K562 (cell line): ENCODE measurements at regions not wholly inside any gene's neighbourhood (a gene's known extent, or its start where the extent isn't known, plus 50 kb on each side); places are given as distances from the start of the nearest gene placed in this dataset.
"Not testable (repeated sequence)": the region's sequence is repeated elsewhere in the genome, so short reads cannot be mapped to it uniquely, and the experiment has no call there.

Source experiments
- ATAC-seq: fragments of 200-7000 bp; cut with Tn5 transposase; 3 replicates; pipeline ENCODE4 v1.9.1; 2020; ENCODE audit warnings: moderate library complexity
- BruUV-seq: library from RNA; stranded (reverse); fragments of 400-500 nt; replicated peaks from 2 replicates; lab custom pipeline; 2021; lab: Mats Ljungman, UMichigan
- CTCF ChIA-PET: fragments of 300-600 bp; formaldehyde crosslinking; extraction: SDS; loops from one replicate; lab custom pipeline; 2021; ENCODE audit warnings: low intra/inter-chr PET ratio; lab: Yijun Ruan, JAX
- POLR2A ChIA-PET: fragments of 300-600, 350-650 bp; sonication (Branson Sonifier 250); formaldehyde crosslinking; extraction: SDS; loops from one replicate; lab custom pipeline; 2021; ENCODE audit warnings: antibody characterized with exemption, inconsistent platforms; lab: Yijun Ruan, JAX
- DNase-seq, 4 experiments: peaks; one replicate each; pipeline versions ENCODE4 v3.0.0 to v3.0.0-alpha.2; 2011 to 2018; ENCODE audit warnings: low spot score in 3 of 4, mixed read lengths in 3 of 4; ENCODE audit errors: extremely low read depth in 1 of 4
- FAIRE-seq: peaks from 2 replicates; lab custom pipeline; 2011; peaks lifted over from hg19 to GRCh38; lab: Jason Lieb, UNC
- H2AFZ ChIP-seq: 2 replicates; pipeline ENCODE4 v1.6.0; 2011; ENCODE audit warnings: low read depth, low read length, control low read depth, inconsistent platforms
- H3K27ac ChIP-seq: fragments of 200-600 bp; 3 replicates; pipeline ENCODE4 v1.8.0; 2011; ENCODE audit warnings: low read depth, mild to moderate bottlenecking, control low read depth, inconsistent platforms, low read length, moderate library complexity, mixed read lengths; ENCODE audit errors: extremely low read depth
- H3K27me3 ChIP-seq, 2 experiments: fragments of 300-600 bp in 1 of 2; 2 replicates in 1 of 2; 3 replicates in 1 of 2; pipeline versions ENCODE4 v1.6.0 to v1.8.0; 2011; ENCODE audit warnings: inconsistent platforms in 2 of 2, low read length in 2 of 2, mild to moderate bottlenecking in 1 of 2, mixed read lengths in 1 of 2, moderate library complexity in 1 of 2; ENCODE audit not compliant: control insufficient read depth in 2 of 2, insufficient read depth in 2 of 2
- H3K36me3 ChIP-seq: fragments of 300-600 bp; 3 replicates; pipeline ENCODE4 v1.8.0; 2011; ENCODE audit warnings: mild to moderate bottlenecking, low read length, inconsistent platforms; ENCODE audit not compliant: control insufficient read depth, insufficient read depth
- H3K4me1 ChIP-seq, 2 experiments: fragments of 200-600 bp in 1 of 2; replicated peaks in 1 of 2; 2 replicates in 1 of 2; 3 replicates in 1 of 2; pipeline versions ENCODE4 v1.5.1 to v1.8.0; 2011; ENCODE audit warnings: inconsistent platforms in 2 of 2, low read length in 2 of 2, mild to moderate bottlenecking in 1 of 2, mixed read lengths in 1 of 2, moderate library complexity in 1 of 2; ENCODE audit not compliant: control insufficient read depth in 2 of 2, insufficient read depth in 2 of 2
- H3K4me2 ChIP-seq: 2 replicates; pipeline ENCODE4 v1.6.1; 2011; ENCODE audit warnings: low read length, control low read depth, inconsistent platforms, mixed read lengths; ENCODE audit not compliant: insufficient read depth
- H3K4me3 ChIP-seq: fragments of 200-600 bp; sonication (generic), shearing (Covaris generic); 2 replicates; pipeline ENCODE4 v1.5.1; 2016; ENCODE audit warnings: control low read depth, inconsistent platforms
- H3K79me2 ChIP-seq: fragments of 200-600 bp; 3 replicates; pipeline ENCODE4 v1.8.0; 2011; ENCODE audit warnings: low read length, inconsistent platforms; ENCODE audit not compliant: control insufficient read depth, insufficient read depth
- H3K9ac ChIP-seq, 2 experiments: 2 replicates each; pipeline versions ENCODE4 v1.6.0 to v1.6.1; 2011; ENCODE audit warnings: low read depth in 2 of 2, low read length in 2 of 2, control low read depth in 1 of 2, inconsistent platforms in 1 of 2, mild to moderate bottlenecking in 1 of 2, mixed read lengths in 1 of 2; ENCODE audit not compliant: insufficient read depth in 1 of 2
- H3K9me1 ChIP-seq: one replicate; pipeline ENCODE4 v1.6.0; 2011; ENCODE audit warnings: inconsistent platforms, mild to moderate bottlenecking, low read length, moderate library complexity; ENCODE audit not compliant: control insufficient read depth, insufficient read depth
- H3K9me3 ChIP-seq: replicated peaks from 2 replicates; pipeline ENCODE4 v1.5.1; 2011; ENCODE audit warnings: low read depth, low read length, inconsistent platforms; ENCODE audit not compliant: control insufficient read depth, insufficient read depth
- H4K20me1 ChIP-seq: replicated peaks from 2 replicates; pipeline ENCODE4 v1.6.1; 2011; ENCODE audit warnings: low read length, inconsistent platforms, mixed read lengths; ENCODE audit not compliant: control insufficient read depth, insufficient read depth
- ELF1 ChIP-seq: fragments of 200-800 bp; sonication (Bioruptor generic); IDR thresholded peaks from 2 replicates; pipeline ENCODE4 v1.6.1; 2016; ENCODE audit warnings: missing genetic modification characterization, missing compliant biosample characterization
- KDM2B ChIP-seq: fragments of 250-450 bp; sonication (Bioruptor Pico); IDR thresholded peaks from 2 replicates; pipeline ENCODE4 v1.8.0; 2021; ENCODE audit warnings: mild to moderate bottlenecking, moderate library complexity
- L3MBTL2 ChIP-seq: fragments of 450-650 bp; IDR thresholded peaks from 2 replicates; pipeline ENCODE4 v1.6.1; 2016; ENCODE audit warnings: mild to moderate bottlenecking, moderate library complexity
- MGA ChIP-seq: fragments of 450-650 bp; IDR thresholded peaks from 2 replicates; pipeline ENCODE4 v1.6.1; 2016; ENCODE audit warnings: mild to moderate bottlenecking, moderate library complexity
- PHF8 ChIP-seq: fragments of 200-600 bp; sonication (generic); IDR thresholded peaks from 2 replicates; pipeline ENCODE4 v1.6.1; 2012; ENCODE audit warnings: mixed run types, mild to moderate bottlenecking, inconsistent platforms, low read length, moderate library complexity, borderline replicate concordance
- TBL1XR1 ChIP-seq, 2 experiments: IDR thresholded peaks; 2 replicates each; pipeline ENCODE4 v1.6.1; 2012; ENCODE audit warnings: improper control_type of control experiment in 2 of 2, low read length in 2 of 2, mild to moderate bottlenecking in 1 of 2
- TBP ChIP-seq: optimal IDR thresholded peaks from 2 replicates; pipeline ENCODE3; 2011; ENCODE audit warnings: low read depth, low read length, improper control_type of control experiment
- TFAP4 ChIP-seq: sonication (generic); formaldehyde crosslinking; IDR thresholded peaks from 2 replicates; pipeline ENCODE4 v1.8.0; 2022; ENCODE audit warnings: missing genetic modification reagents, mild to moderate bottlenecking, moderate library complexity, borderline replicate concordance
- WGBS: fragments of 100-300 bp; shearing (Covaris generic); methylation state at CpG from one replicate; pipeline ENCODE4 v1.1.6; 2016; ENCODE audit warnings: low coverage, mixed read lengths; ENCODE audit not compliant: insufficient coverage; ENCODE audit errors: missing lambda C conversion rate; 5-methylcytosine and 5-hydroxymethylcytosine counted together
- in situ Hi-C: fragments of 300-500 bp; cut with MboI; formaldehyde crosslinking; loops from 4 replicates; pipeline ENCODE4 v1.15.0; 2018; ENCODE audit warnings: inconsistent platforms, mixed read lengths
- intact Hi-C: fragments of 100-400 bp; cut with micrococcal nuclease; formaldehyde crosslinking; loops from 2 replicates; pipeline ENCODE4 v1.14.2; 2022

- TF ChIP-seq ELF1 (tag) (no peak), KDM2B (CRISPR knock-in tag) (no peak), TBP (no peak), TBL1XR1 (IDR thresholded peaks at IDR 0.05; ENCODE audit: low read length in 2 of 2) (no peak), PHF8 (no peak)
Measured at GRCh38 chr14:23887536-23887935, 66.0 kb upstream of the DHRS4 start (continued).

GRCh38 chr14:23891717-23892116, 61.9 kb upstream of the DHRS4 start:
- intact Hi-C loops, DNase-seq, ATAC-seq, H3K27me3 ChIP-seq, H3K27ac ChIP-seq, H3K9me1 ChIP-seq, CTCF ChIA-PET, H2AFZ ChIP-seq, FAIRE-seq, H3K4me3 ChIP-seq, in situ Hi-C loops, H4K20me1 ChIP-seq, BruUV-seq, H3K9me3 ChIP-seq, H3K9ac ChIP-seq, H3K36me3 ChIP-seq, H3K4me1 ChIP-seq, H3K79me2 ChIP-seq, H3K4me2 ChIP-seq: not testable (repeated sequence)
- POLR2A ChIA-PET: interaction anchor here (0.6 kb wide), 1 partner anchor 140 kb away, joined by 3 read pairs; no protein-coding TSS in a partner anchor
- 5% methylated on average over 12 of the region's 26 CpGs for WGBS
- peak; percentile 48 for TF ChIP-seq L3MBTL2
- TF ChIP-seq MGA: peak; percentile 70
- TF ChIP-seq TFAP4 (CRISPR knock-in tag): peak; percentile 34; the same call in 1 of the 2 replicates
